HS-27A (cell line): ENCODE measurements at regions not wholly inside any gene's neighbourhood (a gene's known extent, or its start where the extent isn't known, plus 50 kb on each side); places are given as distances from the start of the nearest gene placed in this dataset.

Source experiments
- DNase-seq: peaks from one replicate; pipeline ENCODE4 v3.0.0-alpha.2; 2012; ENCODE audit warnings: low read depth, missing footprints

- DNase-seq: no peak
Observed at GRCh38 chr5:155299386-155300005, 285.9 kb downstream of the KIF4B start.

GRCh38 chr5:155303120-155303519 is 289.6 kb downstream of the KIF4B start:
- no peak for DNase-seq

GRCh38 chr5:155307229-155307628 is 293.7 kb downstream of the KIF4B start:
- no peak for DNase-seq

GRCh38 chr5:155308289-155308688 is 294.7 kb downstream of the KIF4B start:
- no peak for DNase-seq

GRCh38 chr5:155309021-155309746 is 295.6 kb downstream of the KIF4B start:
- DNase-seq: no peak

GRCh38 chr5:155311721-155312120 is 298.2 kb downstream of the KIF4B start:
- DNase-seq: no peak

- DNase-seq: no peak
Observed at GRCh38 chr5:155313518-155313917, 300.0 kb downstream of the KIF4B start.

GRCh38 chr5:155316070-155316714 is 302.6 kb downstream of the KIF4B start:
- no peak for DNase-seq

- no peak for DNase-seq
Observed at GRCh38 chr5:155332618-155333017, 319.1 kb downstream of the KIF4B start.

GRCh38 chr5:155342956-155343355 is 329.4 kb downstream of the KIF4B start:
- no peak for DNase-seq

- DNase-seq: no peak
Observed at GRCh38 chr5:155343468-155343867, 329.9 kb downstream of the KIF4B start.

- no peak for DNase-seq
Observed at GRCh38 chr5:155353231-155353630, 339.7 kb downstream of the KIF4B start.

GRCh38 chr5:155366096-155366495 is 352.5 kb downstream of the KIF4B start:
- DNase-seq: no peak

GRCh38 chr5:155367841-155368240 is 354.3 kb downstream of the KIF4B start:
- no peak for DNase-seq

- DNase-seq: no peak
Observed at GRCh38 chr5:155368490-155368889, 354.9 kb downstream of the KIF4B start.

GRCh38 chr5:155380480-155380879 is 366.9 kb downstream of the KIF4B start:
- no peak for DNase-seq

GRCh38 chr5:155381654-155382053 is 368.1 kb downstream of the KIF4B start:
- DNase-seq: no peak

GRCh38 chr5:155389498-155389897 is 375.9 kb downstream of the KIF4B start:
- no peak for DNase-seq

- DNase-seq: no peak
Observed at GRCh38 chr5:155394727-155395126, 381.2 kb downstream of the KIF4B start.

- no peak for DNase-seq
Observed at GRCh38 chr5:155402927-155403640, 389.5 kb downstream of the KIF4B start.

- no peak for DNase-seq
Observed at GRCh38 chr5:155406815-155407214, 393.3 kb downstream of the KIF4B start.

- DNase-seq: no peak
Observed at GRCh38 chr5:155408465-155408864, 394.9 kb downstream of the KIF4B start.

- no peak for DNase-seq
Observed at GRCh38 chr5:155416765-155417164, 403.2 kb downstream of the KIF4B start.
